GM21717 (cell line): ENCODE measurements at regions not wholly inside any gene's neighbourhood (a gene's known extent, or its start where the extent isn't known, plus 50 kb on each side); places are given as distances from the start of the nearest gene placed in this dataset.
"Not testable (repeated sequence)": the region's sequence is repeated elsewhere in the genome, so short reads cannot be mapped to it uniquely, and the experiment has no call there.

ENCODE experiments used
- ATAC-seq: cut with Tn5 transposase; IDR thresholded peaks from one replicate; pipeline ENCODE4 v1.9.1; 2021; ENCODE audit warnings: mild to moderate bottlenecking, moderate library complexity; ENCODE audit not compliant: unreplicated experiment

- no peak for ATAC-seq
These were observed 143.7 kb downstream of the TM2D1 start for GRCh38 chr1:61581251-61581650.

GRCh38 chr1:61580417-61580816 lies 144.5 kb downstream of the TM2D1 start:
- ATAC-seq, result no peak

GRCh38 chr1:61579802-61580201 lies 145.1 kb downstream of the TM2D1 start:
- ATAC-seq, result no peak

- no peak for ATAC-seq
These were observed 152.9 kb downstream of the TM2D1 start for GRCh38 chr1:61572046-61572445.

GRCh38 chr1:61570191-61570590 lies 154.8 kb downstream of the TM2D1 start:
- no peak for ATAC-seq

GRCh38 chr1:61569303-61569621 lies 155.7 kb downstream of the TM2D1 start:
- no peak for ATAC-seq

GRCh38 chr1:61568460-61569302 lies 156.3 kb downstream of the TM2D1 start:
- no peak for ATAC-seq

GRCh38 chr1:61566177-61566576 lies 158.8 kb downstream of the TM2D1 start:
- ATAC-seq, result no peak

- no peak for ATAC-seq
These were observed 161.3 kb downstream of the TM2D1 start for GRCh38 chr1:61563611-61564010.

- no peak for ATAC-seq
These were observed 163.3 kb downstream of the TM2D1 start for GRCh38 chr1:61561666-61562065.

- no peak for ATAC-seq
These were observed 164.6 kb downstream of the TM2D1 start for GRCh38 chr1:61560385-61560784.

- ATAC-seq, result no peak
These were observed 168.3 kb downstream of the TM2D1 start for GRCh38 chr1:61556631-61557030.

GRCh38 chr1:61552630-61553305 lies 172.2 kb downstream of the TM2D1 start:
- ATAC-seq, result no peak

- ATAC-seq, result not testable (repeated sequence)
These were observed 177.6 kb downstream of the TM2D1 start for GRCh38 chr1:61547302-61547701.

GRCh38 chr1:61544870-61545269 lies 180.1 kb downstream of the TM2D1 start:
- not testable (repeated sequence) for ATAC-seq

- ATAC-seq, result not testable (repeated sequence)
These were observed 181.4 kb downstream of the TM2D1 start for GRCh38 chr1:61543498-61543897.

GRCh38 chr1:61539720-61540462 lies 185.1 kb downstream of the TM2D1 start:
- no peak for ATAC-seq

GRCh38 chr1:61538228-61538627 lies 186.7 kb downstream of the TM2D1 start:
- no peak for ATAC-seq

GRCh38 chr1:61536174-61537108 lies 188.5 kb downstream of the TM2D1 start:
- ATAC-seq, result no peak

- no peak for ATAC-seq
These were observed 190.1 kb downstream of the TM2D1 start for GRCh38 chr1:61534847-61535246.

- no peak for ATAC-seq
These were observed 191.4 kb downstream of the TM2D1 start for GRCh38 chr1:61533546-61533945.
